ENCODE measurements at regions not wholly inside any gene's neighbourhood (a gene's known extent, or its start where the extent isn't known, plus 50 kb on each side); places are given as distances from the start of the nearest gene placed in this dataset.

- TF ChIP-seq CTCF (conservative IDR thresholded peaks at IDR 0.05; ENCODE audit: low read length): no peak
- no peak for TF ChIP-seq EZH2phosphoT487 (IDR thresholded peaks at IDR 0.05; ENCODE audit: borderline replicate concordance)
Observed at GRCh38 chr16:85422632-85423550, 190.2 kb upstream of the GSE1 start.

Measured in Loucy (cell line).